GM19455 (cell line): ENCODE measurements at regions not wholly inside any gene's neighbourhood (a gene's known extent, or its start where the extent isn't known, plus 50 kb on each side); places are given as distances from the start of the nearest gene placed in this dataset.

ENCODE experiments used
- ATAC-seq: cut with Tn5 transposase; IDR thresholded peaks from one replicate; pipeline ENCODE4 v1.9.1; 2021; ENCODE audit not compliant: unreplicated experiment

DNA sequence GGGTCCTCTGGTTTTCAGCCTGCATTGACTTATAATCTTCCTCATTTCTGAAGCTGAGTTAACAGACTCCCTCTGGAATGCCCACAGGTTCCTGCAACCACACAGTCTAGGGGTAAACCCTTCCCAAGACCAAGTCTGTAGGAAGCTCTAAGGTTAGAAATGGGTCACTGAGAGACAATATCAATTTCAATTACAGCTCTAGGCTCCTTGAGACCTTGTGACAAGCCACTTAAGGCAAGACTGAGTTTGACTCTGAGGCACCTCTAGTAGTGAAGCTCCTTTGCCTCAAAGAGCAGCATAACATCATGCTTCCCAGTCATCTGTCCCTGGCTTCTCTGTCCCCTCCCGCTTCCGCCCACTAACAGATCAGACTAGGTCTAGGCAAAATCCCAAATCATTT lies 333.2 kb upstream of the JARID2 start:
- ATAC-seq: no peak

DNA sequence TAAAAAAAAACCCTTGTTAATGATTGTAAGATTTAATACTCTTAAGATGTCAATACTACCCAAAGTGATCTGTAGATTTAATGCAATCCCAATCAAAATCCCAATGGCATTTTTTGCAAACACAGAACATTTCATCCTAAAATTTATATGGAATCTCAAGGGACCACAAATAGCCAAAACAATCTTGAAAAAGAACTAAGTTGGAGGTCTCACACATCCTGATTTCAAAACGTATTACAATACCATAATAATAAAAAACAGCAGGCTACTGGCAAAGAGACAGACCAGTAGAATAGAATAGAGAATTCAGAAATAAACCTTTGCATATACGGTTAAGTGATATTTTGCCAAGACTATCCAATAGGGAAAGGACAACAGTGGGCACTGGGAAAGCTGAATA lies 331.9 kb upstream of the JARID2 start:
- no peak for ATAC-seq

DNA sequence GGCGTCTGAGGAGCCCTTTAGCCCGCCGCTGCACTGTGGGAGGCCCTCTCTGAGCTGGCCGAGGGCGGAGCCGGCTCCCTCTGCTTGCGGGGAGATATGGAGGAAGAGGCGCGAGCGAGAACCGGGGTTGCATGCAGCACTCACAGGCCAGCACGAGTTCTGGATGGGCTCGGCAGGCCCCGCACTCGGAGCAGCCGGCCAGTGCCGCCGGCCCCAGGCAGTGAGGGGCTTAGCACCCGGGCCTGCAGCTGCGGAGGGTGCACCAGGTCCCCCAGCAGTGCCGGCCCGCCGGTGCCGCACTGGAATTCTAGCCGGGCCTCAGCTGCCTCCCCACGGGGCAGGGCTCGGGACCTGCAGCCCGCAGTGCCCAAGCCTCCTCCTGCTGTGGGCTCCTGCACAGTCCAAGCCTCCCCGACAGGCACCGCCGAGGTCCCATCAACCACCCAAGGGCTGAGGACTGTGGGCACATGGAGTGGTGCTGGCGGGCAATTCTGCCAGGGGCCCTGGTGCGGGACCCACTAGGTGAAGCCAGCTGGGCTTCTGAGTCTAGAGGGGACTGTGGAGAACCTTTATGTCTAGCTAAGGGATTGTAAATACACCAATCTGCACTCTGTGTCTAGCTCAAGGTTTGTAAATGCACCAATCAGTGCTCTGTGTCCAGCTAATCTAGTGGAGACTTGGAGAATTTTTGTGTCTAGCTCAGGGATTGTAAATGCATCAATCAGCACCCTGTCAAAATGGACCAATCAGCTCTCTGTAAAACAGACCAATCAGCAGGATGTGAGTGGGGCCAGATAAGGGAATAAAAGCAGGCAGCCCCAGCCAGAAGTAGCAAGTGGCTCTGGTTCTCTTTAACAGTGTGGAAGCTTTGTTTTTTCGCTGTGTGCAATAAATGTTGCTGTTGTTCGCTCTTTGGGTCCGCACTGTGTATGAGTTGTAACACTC lies 329.7 kb upstream of the JARID2 start:
- no peak for ATAC-seq

- ATAC-seq: no peak
These were observed 328.6 kb upstream of the JARID2 start for GRCh38 chr6:14917109-14917910.

- no peak for ATAC-seq
These were observed 327.5 kb upstream of the JARID2 start for GRCh38 chr6:14918200-14918907.

- no peak for ATAC-seq
These were observed 326.7 kb upstream of the JARID2 start for GRCh38 chr6:14919038-14919670.

- no peak for ATAC-seq
These were observed 325.6 kb upstream of the JARID2 start for GRCh38 chr6:14920276-14920675.

DNA sequence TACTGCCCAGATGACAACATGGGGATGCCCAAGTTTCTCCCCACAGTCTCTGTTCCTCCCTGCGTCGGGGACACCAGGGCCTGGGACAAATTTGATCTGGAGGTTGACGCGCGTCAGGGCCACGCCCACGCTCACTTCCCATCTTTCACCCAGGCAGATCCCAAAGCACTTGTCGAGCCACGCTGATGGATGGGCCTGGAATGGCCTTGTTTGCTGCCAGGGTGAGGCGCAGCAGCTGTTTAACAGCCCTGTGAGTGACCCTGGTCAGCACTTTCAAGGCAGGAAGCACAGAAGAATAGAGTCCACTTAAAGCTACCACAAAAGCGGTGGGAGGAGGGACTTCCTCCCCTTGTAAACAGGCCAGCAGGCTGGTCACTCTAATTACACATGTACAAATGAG lies 324.7 kb upstream of the JARID2 start:
- no peak for ATAC-seq

GRCh38 chr6:14921878-14922671 lies 323.8 kb upstream of the JARID2 start:
- ATAC-seq: no peak

DNA sequence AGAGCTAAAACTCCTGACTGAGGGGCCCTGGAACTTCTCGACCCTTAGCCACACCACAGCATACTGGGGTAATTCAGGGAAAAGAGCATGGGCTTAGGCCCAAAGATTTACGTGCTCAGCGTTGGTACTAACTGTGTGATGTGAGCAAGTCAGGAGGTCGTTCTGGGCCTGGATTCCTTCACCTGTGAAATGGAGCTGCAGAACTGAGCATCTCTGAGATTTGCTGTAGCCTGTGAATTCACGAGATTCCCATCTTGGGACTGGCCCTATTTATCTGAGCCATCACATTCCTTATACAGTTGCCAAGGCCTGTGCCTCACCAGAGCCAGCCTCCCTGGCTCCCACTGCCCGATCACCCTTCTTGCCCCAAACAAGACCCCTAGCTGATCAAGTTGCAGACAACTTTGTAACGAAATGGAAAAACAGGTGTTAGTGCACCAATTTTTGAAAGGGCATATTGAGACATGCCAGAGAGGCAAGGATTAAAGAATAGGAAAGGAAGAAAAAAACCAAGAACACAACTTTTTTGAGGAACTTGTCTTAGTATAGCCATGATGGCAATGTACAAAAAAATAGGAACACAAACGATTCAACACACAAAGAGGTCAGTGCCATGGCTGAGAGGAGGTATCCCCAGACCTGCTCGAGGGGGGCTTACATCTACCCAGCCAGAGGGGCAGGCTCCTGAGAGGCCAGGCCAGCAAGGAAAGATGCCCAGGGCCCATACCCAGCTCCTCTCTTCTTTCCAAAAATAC lies 323.0 kb upstream of the JARID2 start:
- no peak for ATAC-seq

GRCh38 chr6:14924126-14925024 lies 321.5 kb upstream of the JARID2 start:
- ATAC-seq: no peak

GRCh38 chr6:14925025-14925698 lies 320.7 kb upstream of the JARID2 start:
- ATAC-seq: no peak

DNA sequence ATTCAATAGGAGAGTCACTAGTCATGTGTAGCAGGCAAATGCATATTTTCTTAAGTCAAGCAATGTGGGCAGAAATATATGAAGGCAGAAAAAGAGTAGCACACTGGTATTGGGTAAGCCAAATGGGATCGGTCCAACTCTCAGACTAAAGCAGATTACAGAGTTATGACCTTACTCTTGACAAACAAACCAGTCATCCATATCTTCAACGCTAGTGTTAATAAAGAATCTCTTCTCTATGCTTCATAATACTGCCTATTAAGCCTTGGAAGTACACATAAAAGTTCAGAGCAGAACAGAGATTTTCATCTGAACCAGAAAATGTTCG lies 320.2 kb upstream of the JARID2 start:
- no peak for ATAC-seq

DNA sequence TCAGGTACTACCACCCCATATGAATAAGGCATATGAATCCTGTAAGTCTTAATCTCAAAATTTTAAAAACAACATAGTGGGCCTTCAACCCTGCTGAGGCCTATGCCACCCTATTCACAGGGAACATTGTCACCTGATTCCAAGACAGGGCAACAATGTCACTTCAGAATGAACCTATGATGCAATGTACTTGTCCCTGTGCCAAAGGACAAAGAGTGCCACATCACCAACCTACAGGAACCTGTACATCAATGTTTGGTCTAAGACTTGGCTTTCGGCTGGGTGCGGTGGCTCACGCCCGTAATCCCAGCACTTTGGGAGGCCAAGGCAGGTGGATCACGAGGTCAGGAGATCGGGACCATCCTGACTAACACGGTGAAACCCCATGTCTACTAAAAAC lies 318.5 kb upstream of the JARID2 start:
- no peak for ATAC-seq

DNA sequence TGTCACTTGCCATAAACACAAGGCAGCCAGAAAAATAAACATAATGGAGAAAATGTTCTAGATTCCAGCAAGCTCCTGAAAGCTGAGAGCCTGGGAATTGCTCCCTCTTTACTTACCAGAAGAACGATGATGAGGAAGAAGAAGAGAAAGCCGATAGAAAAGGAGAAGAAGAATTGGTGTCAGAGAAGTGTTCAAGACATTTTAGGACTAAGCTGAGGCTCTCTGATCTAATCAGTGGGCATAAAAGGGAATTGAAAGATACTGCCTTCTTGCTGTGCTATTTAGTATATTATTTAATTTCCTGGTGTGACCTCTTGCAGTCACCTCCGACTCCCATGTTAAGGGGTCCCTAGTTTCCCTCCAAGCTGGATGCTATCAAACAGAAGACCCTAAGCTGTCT lies 316.6 kb upstream of the JARID2 start:
- ATAC-seq: no peak

DNA sequence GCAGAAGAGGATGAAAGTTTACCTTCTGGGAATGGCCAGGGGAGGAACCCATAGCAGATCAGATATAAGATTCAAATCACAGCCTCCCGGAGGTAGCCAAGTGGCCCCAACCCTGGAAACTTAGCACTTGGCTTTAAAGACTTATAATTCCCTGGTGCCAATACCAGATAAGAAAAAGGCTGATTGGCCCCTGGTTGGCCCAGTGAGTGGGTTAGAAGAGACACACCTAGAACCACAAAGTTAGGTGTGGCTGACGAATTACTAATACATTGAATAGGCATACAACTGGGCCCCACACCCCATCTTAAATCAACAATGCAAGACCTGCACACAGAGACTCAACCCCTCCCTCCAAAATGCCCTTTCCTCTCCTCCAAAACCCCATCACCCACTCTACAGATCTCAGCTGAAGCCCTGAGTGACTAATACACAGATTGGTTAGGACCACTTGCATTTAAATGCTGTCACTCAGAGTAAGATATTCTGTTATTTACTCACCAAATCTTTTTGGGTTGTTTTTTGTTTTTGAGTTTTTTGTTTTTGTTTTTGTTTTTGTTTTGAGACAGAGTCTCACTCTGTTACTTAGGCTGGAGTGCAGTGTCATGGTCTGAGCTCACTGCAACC lies 315.4 kb upstream of the JARID2 start:
- no peak for ATAC-seq

DNA sequence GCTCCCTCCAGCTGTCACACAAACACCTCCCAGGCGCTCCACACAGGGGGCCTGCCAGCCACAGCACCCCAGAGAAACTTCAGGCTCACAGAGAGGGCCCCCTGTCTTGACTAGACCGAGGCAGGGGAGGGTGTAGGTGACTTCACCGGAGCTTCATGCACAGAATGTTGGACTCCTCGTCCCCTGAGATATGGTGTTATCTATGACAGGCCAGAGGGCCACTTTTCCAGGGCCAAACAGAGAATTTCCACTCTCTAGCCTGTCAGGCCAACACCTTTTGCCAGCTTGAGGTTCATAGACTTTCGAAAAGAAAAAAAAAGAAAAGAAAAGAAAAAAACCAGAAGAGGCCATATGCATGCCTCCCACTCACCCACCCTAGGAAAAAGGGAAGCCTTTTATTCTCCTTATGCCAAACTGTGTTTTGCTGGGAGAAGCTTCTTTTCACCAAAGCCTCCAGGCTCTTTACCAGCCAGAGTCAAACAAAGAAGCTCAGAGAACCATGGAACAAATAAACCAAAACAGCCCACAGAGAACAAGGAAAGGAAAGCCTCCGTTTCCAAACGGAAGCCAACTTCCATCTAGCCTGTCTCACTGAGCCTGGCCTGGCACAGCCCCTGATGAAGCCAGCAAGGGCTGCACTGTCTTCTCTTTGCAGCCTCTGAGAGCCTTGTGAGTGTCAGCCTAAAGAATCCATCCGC lies 313.2 kb upstream of the JARID2 start:
- no peak for ATAC-seq
